Right atrium auricular region (tissue), 2 donors: ENCODE measurements at regions not wholly inside any gene's neighbourhood (a gene's known extent, or its start where the extent isn't known, plus 50 kb on each side); places are given as distances from the start of the nearest gene placed in this dataset.

Experiments
- DNase-seq: peaks from one replicate; pipeline ENCODE4 v3.0.0-alpha.2; 2019; ENCODE audit warnings: low spot score
- H3K27ac ChIP-seq, 2 donors: fragments of 200-600 bp; sonication (generic); 1 replicate in 1 of 2; 2 replicates in 1 of 2; pipeline ENCODE4 v1.5.1; 2016 to 2019
- H3K27me3 ChIP-seq, 2 donors: fragments of 200-600 bp; sonication (generic); one replicate each; pipeline versions ENCODE4 v1.5.1 to v1.6.0; 2017 to 2019
- H3K36me3 ChIP-seq: fragments of 200-600 bp; sonication (generic); one replicate; pipeline ENCODE4 v1.5.1; 2016
- H3K4me1 ChIP-seq, 2 donors: fragments of 200-600 bp; sonication (generic); one replicate each; pipeline versions ENCODE4 v1.5.1 to v1.6.0; 2017 to 2019
- H3K4me3 ChIP-seq, 2 donors: fragments of 200-600 bp; sonication (generic); 1 replicate in 1 of 2; 2 replicates in 1 of 2; pipeline ENCODE4 v1.5.1; 2017 to 2019; ENCODE audit warnings: mild to moderate bottlenecking in 1 of 2, moderate library complexity in 1 of 2
- H3K9me3 ChIP-seq, 2 donors: fragments of 200-600 bp; sonication (generic); one replicate each; pipeline ENCODE4 v1.5.1; 2019
- TF ChIP-seq, protein P1 (sequence below), 2 donors: fragments of 200-600 bp; sonication (generic); IDR thresholded peaks; one replicate each; pipeline ENCODE4 v1.5.1; 2019; ENCODE audit warnings: antibody characterized with exemption in 2 of 2

DNA sequence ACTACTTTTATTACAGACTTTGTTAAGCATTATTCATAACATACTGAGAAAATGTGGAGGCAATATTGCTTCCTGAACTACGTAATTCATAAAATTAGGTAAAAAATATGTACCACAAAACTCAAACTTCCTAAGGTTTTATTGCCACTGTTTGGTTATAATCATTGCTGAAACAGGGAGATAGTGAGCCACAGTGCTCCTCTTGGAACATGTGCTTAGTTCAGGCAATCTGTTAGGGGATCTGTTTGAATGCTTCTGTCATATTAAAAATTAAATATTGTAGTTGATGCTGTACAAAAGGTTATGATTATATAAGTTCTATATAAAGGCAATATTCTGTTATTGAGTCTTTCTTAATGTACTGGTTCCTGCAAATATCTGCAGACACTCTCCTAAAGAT, 480.7 kb downstream of the GRXCR1 start:
- no peak for DNase-seq

DNA sequence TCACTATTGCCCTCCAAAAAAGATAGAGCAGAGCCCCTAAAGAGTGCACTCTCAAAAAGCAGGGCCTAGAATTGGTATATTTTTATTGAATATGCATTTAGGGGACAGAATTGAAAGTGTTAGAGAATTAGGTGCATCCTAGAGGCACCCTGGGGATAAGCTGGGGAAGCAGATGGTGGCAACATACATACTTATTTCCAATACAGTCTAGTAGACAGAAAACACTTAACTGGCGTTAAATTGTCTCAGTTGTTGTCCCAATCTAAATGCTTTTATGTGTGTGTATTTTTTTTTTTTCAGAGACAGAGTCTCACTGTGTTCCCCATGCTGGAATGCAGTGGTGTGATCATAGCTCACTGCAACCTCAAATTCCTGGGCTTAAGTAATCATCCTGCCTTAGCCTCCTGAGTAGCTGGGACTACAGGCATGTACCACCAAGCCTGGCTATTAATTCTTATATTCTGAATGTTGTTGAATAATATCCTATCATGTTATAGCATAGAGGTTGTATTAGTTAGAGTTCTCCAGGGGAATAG, 481.8 kb downstream of the GRXCR1 start:
- TF ChIP-seq, protein P1, sequence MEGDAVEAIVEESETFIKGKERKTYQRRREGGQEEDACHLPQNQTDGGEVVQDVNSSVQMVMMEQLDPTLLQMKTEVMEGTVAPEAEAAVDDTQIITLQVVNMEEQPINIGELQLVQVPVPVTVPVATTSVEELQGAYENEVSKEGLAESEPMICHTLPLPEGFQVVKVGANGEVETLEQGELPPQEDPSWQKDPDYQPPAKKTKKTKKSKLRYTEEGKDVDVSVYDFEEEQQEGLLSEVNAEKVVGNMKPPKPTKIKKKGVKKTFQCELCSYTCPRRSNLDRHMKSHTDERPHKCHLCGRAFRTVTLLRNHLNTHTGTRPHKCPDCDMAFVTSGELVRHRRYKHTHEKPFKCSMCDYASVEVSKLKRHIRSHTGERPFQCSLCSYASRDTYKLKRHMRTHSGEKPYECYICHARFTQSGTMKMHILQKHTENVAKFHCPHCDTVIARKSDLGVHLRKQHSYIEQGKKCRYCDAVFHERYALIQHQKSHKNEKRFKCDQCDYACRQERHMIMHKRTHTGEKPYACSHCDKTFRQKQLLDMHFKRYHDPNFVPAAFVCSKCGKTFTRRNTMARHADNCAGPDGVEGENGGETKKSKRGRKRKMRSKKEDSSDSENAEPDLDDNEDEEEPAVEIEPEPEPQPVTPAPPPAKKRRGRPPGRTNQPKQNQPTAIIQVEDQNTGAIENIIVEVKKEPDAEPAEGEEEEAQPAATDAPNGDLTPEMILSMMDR (IDR thresholded peaks at IDR 0.05) = no peak
- Histone ChIP-seq H3K36me3 (no peaks in the 10 kb centered on the region), H3K4me3 (no peak overlapping the region), H3K27ac (no peak overlapping the region), H3K9me3 (no peaks in the 10 kb centered on the region), H3K27me3 (no peaks in the 10 kb centered on the region), H3K4me1 (no peaks in the 10 kb centered on the region)
- no peak for DNase-seq

More for the DNA sequence above, 480.7 kb downstream of the GRXCR1 start:
- Histone ChIP-seq H3K27ac (no peak overlapping the region), H3K27me3 (no peaks in the 10 kb centered on the region), H3K9me3 (no peaks in the 10 kb centered on the region), H3K36me3 (no peaks in the 10 kb centered on the region), H3K4me3 (no peak overlapping the region), H3K4me1 (no peaks in the 10 kb centered on the region)
- TF ChIP-seq, protein P1 (IDR thresholded peaks at IDR 0.05) = no peak

DNA sequence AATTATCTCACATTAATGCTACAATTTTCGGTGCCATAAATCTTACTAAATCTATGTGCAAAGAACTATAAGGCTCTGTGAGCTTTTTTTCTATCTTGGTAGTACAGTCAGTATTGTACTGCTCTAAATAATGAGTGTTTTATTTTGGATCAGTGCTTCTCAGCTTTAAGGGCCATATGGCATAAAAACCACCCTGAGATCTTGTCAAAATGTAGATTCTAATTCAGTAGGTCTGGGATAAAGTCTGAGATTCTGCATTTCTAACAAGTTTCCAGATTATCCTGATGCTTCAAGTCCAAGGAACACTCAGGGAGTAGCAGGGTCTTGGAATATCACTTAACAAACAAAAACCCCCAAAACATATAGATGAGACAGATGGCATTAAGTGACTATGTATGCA, 486.5 kb downstream of the GRXCR1 start:
- Histone ChIP-seq H3K4me3 (no peak overlapping the region), H3K9me3 (no peaks in the 10 kb centered on the region), H3K27me3 (no peaks in the 10 kb centered on the region), H3K4me1 (no peaks in the 10 kb centered on the region), H3K27ac (no peak overlapping the region), H3K36me3 (no peaks in the 10 kb centered on the region)
- TF ChIP-seq, protein P1 (IDR thresholded peaks at IDR 0.05) = no peak
- no peak for DNase-seq

DNA sequence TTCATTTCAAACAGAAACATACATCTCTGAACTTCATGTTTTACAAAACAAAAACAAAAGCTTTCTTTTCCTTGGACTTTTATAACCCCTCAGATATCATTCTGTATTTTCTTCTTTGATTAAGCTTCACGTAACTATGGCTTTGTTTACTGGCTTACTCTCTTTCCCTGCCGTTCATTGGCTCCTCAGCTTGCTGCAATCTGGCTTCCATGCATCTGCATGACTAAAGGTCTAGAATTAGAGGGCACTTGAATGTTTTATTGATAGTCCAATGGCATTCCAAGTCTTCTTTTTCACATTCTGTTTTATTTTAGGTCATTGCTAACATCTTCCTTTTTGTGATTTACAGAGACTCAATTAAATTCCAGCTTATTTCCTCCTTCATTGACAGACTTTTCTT, 487.6 kb downstream of the GRXCR1 start:
- Histone ChIP-seq H3K27ac (no peak overlapping the region), H3K4me3 (no peak overlapping the region), H3K27me3 (no peaks in the 10 kb centered on the region), H3K36me3 (no peaks in the 10 kb centered on the region), H3K4me1 (no peaks in the 10 kb centered on the region), H3K9me3 (no peaks in the 10 kb centered on the region)
- DNase-seq = no peak
- TF ChIP-seq, protein P1 (IDR thresholded peaks at IDR 0.05) = no peak

DNA sequence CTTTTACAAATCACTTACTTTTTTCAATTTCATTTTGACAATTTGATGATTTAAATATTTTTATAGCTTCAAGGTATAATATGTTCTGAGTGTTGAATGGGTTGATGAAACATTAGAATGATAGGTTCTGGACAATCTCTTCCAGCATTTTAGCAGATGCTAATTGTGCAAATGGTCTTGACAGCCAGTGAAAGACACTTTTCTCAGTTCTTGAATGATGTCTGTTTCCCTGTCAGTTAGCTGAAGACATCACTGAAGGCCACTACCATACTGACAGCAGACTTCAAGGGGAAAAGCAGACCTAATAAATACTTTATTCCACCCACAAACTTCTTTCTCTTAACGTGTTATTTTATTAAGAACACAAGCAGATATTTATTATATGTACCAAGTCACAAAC, 498.6 kb downstream of the GRXCR1 start:
- no peak for DNase-seq
- Histone ChIP-seq H3K27ac (no peak overlapping the region), H3K4me1 (no peaks in the 10 kb centered on the region), H3K9me3 (no peaks in the 10 kb centered on the region), H3K36me3 (no peaks in the 10 kb centered on the region), H3K4me3 (no peak overlapping the region), H3K27me3 (no peaks in the 10 kb centered on the region)
- TF ChIP-seq, protein P1 (IDR thresholded peaks at IDR 0.05) = no peak

DNA sequence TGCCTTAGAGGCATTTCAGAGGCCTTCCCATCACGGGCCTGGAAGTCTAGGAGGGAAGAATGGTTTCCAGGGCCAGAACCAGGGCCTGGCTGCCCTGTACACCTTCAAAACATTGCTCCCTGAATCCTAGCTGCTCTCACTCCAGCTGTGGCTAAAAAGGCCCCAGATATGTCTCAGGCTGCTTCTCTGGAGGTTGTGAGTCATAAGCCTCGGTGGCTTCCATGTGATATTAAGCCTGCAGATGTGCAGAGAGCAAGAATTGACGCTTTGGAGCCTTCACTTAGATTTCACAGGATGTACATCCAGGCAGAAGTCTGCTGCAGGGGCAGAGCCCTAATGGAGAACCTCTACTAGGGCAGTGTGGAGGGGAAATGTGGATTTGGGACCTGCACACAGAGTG, 502.5 kb downstream of the GRXCR1 start:
- Histone ChIP-seq H3K4me3 (no peak overlapping the region), H3K9me3 (no peaks in the 10 kb centered on the region), H3K27ac (no peak overlapping the region), H3K27me3 (no peaks in the 10 kb centered on the region), H3K36me3 (no peaks in the 10 kb centered on the region), H3K4me1 (no peaks in the 10 kb centered on the region)
- DNase-seq = no peak
- TF ChIP-seq, protein P1 (IDR thresholded peaks at IDR 0.05) = no peak
